IMR-90 (cell line): ENCODE measurements at regions not wholly inside any gene's neighbourhood (a gene's known extent, or its start where the extent isn't known, plus 50 kb on each side); places are given as distances from the start of the nearest gene placed in this dataset.

Source experiments
- ATAC-seq: fragments of 200-7000 bp; cut with Tn5 transposase; 2 replicates; pipeline ENCODE4 v1.9.1; 2020; ENCODE audit warnings: low read depth, mild to moderate bottlenecking, moderate library complexity
- BruUV-seq: library from RNA; stranded (reverse); fragments of 400-500 nt; replicated peaks from 2 replicates; lab custom pipeline; 2021; lab: Mats Ljungman, UMichigan
- CTCF ChIA-PET: fragments of 300-600 bp; formaldehyde crosslinking; extraction: SDS; loops from one replicate; lab custom pipeline; 2021; ENCODE audit warnings: antibody characterized with exemption; lab: Yijun Ruan, JAX
- POLR2A ChIA-PET: fragments of 300-600 bp; sonication (Branson Sonifier 250); formaldehyde crosslinking; loops from one replicate; lab custom pipeline; 2022; ENCODE audit warnings: antibody characterized with exemption; ENCODE audit not compliant: unreplicated experiment; lab: Charles Lee
- DNase-seq: peaks from one replicate; pipeline ENCODE4 v3.0.0; 2013
- H2AFZ ChIP-seq: replicated peaks from 2 replicates; pipeline ENCODE3; 2013; ENCODE audit warnings: low read length, mild to moderate bottlenecking; ENCODE audit not compliant: poor library complexity
- H2AK5ac ChIP-seq: 2 replicates; pipeline ENCODE4 v1.6.1; 2013; ENCODE audit warnings: low read depth, low read length, inconsistent platforms
- H2AK9ac ChIP-seq: replicated peaks from 2 replicates; pipeline ENCODE3; 2013; ENCODE audit warnings: mild to moderate bottlenecking, low read depth, low read length, moderate library complexity; ENCODE audit not compliant: poor library complexity
- H2BK120ac ChIP-seq: 2 replicates; pipeline ENCODE4 v1.6.1; 2013; ENCODE audit warnings: low read depth, low read length, inconsistent platforms
- H2BK15ac ChIP-seq: 3 replicates; pipeline ENCODE4 v1.6.1; 2013; ENCODE audit warnings: low read depth, low read length, inconsistent platforms
- H2BK20ac ChIP-seq: 2 replicates; pipeline ENCODE4 v1.6.1; 2013; ENCODE audit warnings: low read depth, mild to moderate bottlenecking, inconsistent platforms, low read length, moderate library complexity
- H2BK5ac ChIP-seq: 2 replicates; pipeline ENCODE4 v1.6.1; 2013; ENCODE audit warnings: mild to moderate bottlenecking, low read depth, low read length, inconsistent platforms; ENCODE audit not compliant: poor library complexity, severe bottlenecking
- H3K14ac ChIP-seq: replicated peaks from 2 replicates; pipeline ENCODE4 v1.6.1; 2013; ENCODE audit warnings: low read depth, low read length, inconsistent platforms
- H3K18ac ChIP-seq: 2 replicates; pipeline ENCODE4 v1.6.1; 2013; ENCODE audit warnings: low read depth, low read length, control low read depth
- H3K23ac ChIP-seq: 2 replicates; pipeline ENCODE4 v1.6.1; 2013; ENCODE audit warnings: low read depth, low read length, inconsistent platforms
- H3K27ac ChIP-seq: 2 replicates; pipeline ENCODE4 v1.5.1; 2013; ENCODE audit warnings: mild to moderate bottlenecking, control low read depth, low read length; ENCODE audit not compliant: insufficient read depth
- H3K27me3 ChIP-seq: 2 replicates; pipeline ENCODE4 v1.6.1; 2013; ENCODE audit warnings: low read length; ENCODE audit not compliant: control insufficient read depth, insufficient read depth
- H3K36me3 ChIP-seq: 2 replicates; pipeline ENCODE4 v1.6.1; 2013; ENCODE audit warnings: low read length, mixed read lengths; ENCODE audit not compliant: control insufficient read depth, insufficient read depth
- H3K4ac ChIP-seq: 2 replicates; pipeline ENCODE4 v1.6.1; 2013; ENCODE audit warnings: low read depth, low read length, inconsistent platforms
- H3K4me1 ChIP-seq: 2 replicates; pipeline ENCODE4 v1.6.1; 2013; ENCODE audit warnings: low read length, mixed read lengths; ENCODE audit not compliant: control insufficient read depth, insufficient read depth
- H3K4me2 ChIP-seq: 2 replicates; pipeline ENCODE4 v1.6.1; 2013; ENCODE audit warnings: low read depth, mild to moderate bottlenecking, control low read depth, low read length, moderate library complexity
- H3K4me3 ChIP-seq: 2 replicates; pipeline ENCODE4 v1.5.1; 2013; ENCODE audit warnings: low read depth, mild to moderate bottlenecking, control low read depth, low read length, moderate library complexity; ENCODE audit not compliant: insufficient read depth
- H3K56ac ChIP-seq: 2 replicates; pipeline ENCODE4 v1.6.1; 2013; ENCODE audit warnings: low read length, inconsistent platforms; ENCODE audit not compliant: insufficient read depth; ENCODE audit errors: extremely low read depth
- H3K79me1 ChIP-seq, 2 experiments: 2 replicates each; pipeline ENCODE4 v1.6.1; 2013; ENCODE audit warnings: low read length in 2 of 2, inconsistent platforms in 1 of 2, low read depth in 1 of 2
- H3K9ac ChIP-seq: 2 replicates; pipeline ENCODE4 v1.6.1; 2013; ENCODE audit warnings: low read depth, low read length, control low read depth
- H3K9me1 ChIP-seq: 2 replicates; pipeline ENCODE4 v1.6.1; 2013; ENCODE audit warnings: low read length, inconsistent platforms; ENCODE audit not compliant: insufficient read depth
- H3K9me3 ChIP-seq: 2 replicates; pipeline ENCODE4 v1.6.1; 2013; ENCODE audit warnings: low read length; ENCODE audit not compliant: control insufficient read depth, insufficient read depth
- H4K20me1 ChIP-seq: 2 replicates; pipeline ENCODE4 v1.6.1; 2013; ENCODE audit warnings: low read length, inconsistent platforms; ENCODE audit not compliant: insufficient read depth
- H4K5ac ChIP-seq: 2 replicates; pipeline ENCODE4 v1.6.1; 2013; ENCODE audit warnings: mild to moderate bottlenecking, low read depth, low read length, control low read depth
- H4K8ac ChIP-seq, 2 experiments: 2 replicates each; pipeline ENCODE4 v1.6.1; 2013; ENCODE audit warnings: low read depth in 2 of 2, low read length in 2 of 2, control low read depth in 1 of 2, inconsistent platforms in 1 of 2
- H4K91ac ChIP-seq: 2 replicates; pipeline ENCODE4 v1.6.1; 2013; ENCODE audit warnings: low read depth, low read length, inconsistent platforms; ENCODE audit not compliant: insufficient read depth
- BHLHE40 ChIP-seq: fragments of 150-350 bp; IDR thresholded peaks from 2 replicates; pipeline ENCODE4 v1.6.1; 2016; ENCODE audit warnings: mild to moderate bottlenecking, low read depth, low read length
- CEBPB ChIP-seq: IDR thresholded peaks from 2 replicates; pipeline ENCODE4 v1.6.1; 2012; ENCODE audit warnings: low read depth, low read length, improper control_type of control experiment
- CHD1 ChIP-seq: IDR thresholded peaks from 2 replicates; pipeline ENCODE4 v1.6.1; 2012; ENCODE audit warnings: low read depth, low read length, improper control_type of control experiment
- CTCF ChIP-seq: conservative IDR thresholded peaks from 2 replicates; pipeline ENCODE4 v1.5.1; 2012; ENCODE audit warnings: mild to moderate bottlenecking, low read depth, low read length, improper control_type of control experiment
- ELK1 ChIP-seq: fragments of 150-350 bp; IDR thresholded peaks from 2 replicates; pipeline ENCODE4 v1.6.1; 2016; ENCODE audit warnings: low read depth, mild to moderate bottlenecking, low read length, moderate library complexity, borderline replicate concordance
- FOS ChIP-seq: fragments of 150-350 bp; IDR thresholded peaks from 2 replicates; pipeline ENCODE4 v1.6.1; 2016; ENCODE audit warnings: low read depth, low read length
- MAFK ChIP-seq: IDR thresholded peaks from 2 replicates; pipeline ENCODE4 v1.6.1; 2012; ENCODE audit warnings: low read depth, low read length, improper control_type of control experiment
- MAZ ChIP-seq: IDR thresholded peaks from 2 replicates; pipeline ENCODE4 v1.6.1; 2012; ENCODE audit warnings: low read depth, mild to moderate bottlenecking, low read length, improper control_type of control experiment, moderate library complexity, borderline replicate concordance
- MXI1 ChIP-seq: IDR thresholded peaks from 2 replicates; pipeline ENCODE4 v1.6.1; 2012; ENCODE audit warnings: low read depth, mild to moderate bottlenecking, low read length, moderate library complexity, borderline replicate concordance
- NFE2L2 ChIP-seq: fragments of 150-350 bp; IDR thresholded peaks from 2 replicates; pipeline ENCODE4 v1.6.1; 2016; ENCODE audit warnings: low read depth, mild to moderate bottlenecking, low read length
- POLR2A ChIP-seq: IDR thresholded peaks from 2 replicates; pipeline ENCODE4 v1.6.1; 2012; ENCODE audit warnings: mild to moderate bottlenecking, low read depth, low read length
- RAD21 ChIP-seq: IDR thresholded peaks from 2 replicates; pipeline ENCODE4 v1.6.1; 2012; ENCODE audit warnings: low read length, improper control_type of control experiment
- RCOR1 ChIP-seq: IDR thresholded peaks from 2 replicates; pipeline ENCODE4 v1.6.1; 2012; ENCODE audit warnings: mild to moderate bottlenecking, low read length, improper control_type of control experiment; ENCODE audit not compliant: insufficient replicate concordance
- RFX5 ChIP-seq: IDR thresholded peaks from 2 replicates; pipeline ENCODE4 v1.8.0; 2012; ENCODE audit warnings: low read depth, mild to moderate bottlenecking, low read length, moderate library complexity
- SMC3 ChIP-seq: fragments of 150-350 bp; IDR thresholded peaks from 2 replicates; pipeline ENCODE4 v1.6.1; 2016; ENCODE audit warnings: low read depth, mild to moderate bottlenecking, antibody characterized with exemption, low read length, moderate library complexity
- USF2 ChIP-seq: fragments of 150-350 bp; IDR thresholded peaks from 2 replicates; pipeline ENCODE4 v1.6.1; 2017; ENCODE audit warnings: mild to moderate bottlenecking, antibody characterized with exemption, low read length, low read depth
- WGBS, 2 experiments: methylation state at CpG; one replicate each; pipeline versions ENCODE4 v1.1.5 to v1.1.7; 2013; ENCODE audit warnings: missing lambda C conversion rate in 2 of 2; ENCODE audit not compliant: insufficient read length in 1 of 2; ENCODE audit errors: extremely low coverage in 2 of 2; 5-methylcytosine and 5-hydroxymethylcytosine counted together
- dilution Hi-C: fragments of 300-500 bp; cut with HindIII; formaldehyde crosslinking; loops from one replicate; pipeline ENCODE4 v1.14.3; 2018; ENCODE audit warnings: low sequenced_read_pairs; ENCODE audit not compliant: unreplicated experiment
- in situ Hi-C: fragments of 300-500 bp; cut with MboI; formaldehyde crosslinking; loops from 3 replicates; pipeline ENCODE4 v1.14.3; 2019; ENCODE audit warnings: low sequenced_read_pairs, inconsistent platforms, mixed read lengths
- intact Hi-C: fragments of 100-400 bp; cut with micrococcal nuclease; formaldehyde crosslinking; loops from 2 replicates; pipeline ENCODE4 v1.10.0; 2022

GRCh38 chr1:221963742-221964141 is 221.9 kb upstream of the DUSP10 start:
- TF ChIP-seq USF2, result no peak
- no peak for TF ChIP-seq RFX5
- no peak for TF ChIP-seq ELK1
- no peak for TF ChIP-seq MAZ
- TF ChIP-seq BHLHE40, result no peak
- TF ChIP-seq RCOR1, result no peak
- TF ChIP-seq SMC3, result no peak
- TF ChIP-seq CTCF, result no peak
- TF ChIP-seq MAFK, result no peak
- no peak for TF ChIP-seq RAD21
- no peak for TF ChIP-seq NFE2L2
- no peak for TF ChIP-seq MXI1
- no peak for TF ChIP-seq POLR2A
- TF ChIP-seq FOS, result no peak
- no peak for TF ChIP-seq CHD1
- no peak for TF ChIP-seq CEBPB
- Histone ChIP-seq H3K9ac (no peak overlapping the region), H2BK20ac (0 out of 2 replicates have a peak overlapping the region, but pooled peaks have one; percentile 21), H4K5ac (no peak overlapping the region), H3K18ac (no peak overlapping the region), H2BK5ac (no peak overlapping the region), H3K4me1 (peaks cover 11% of the 10 kb centered on the region), H2AFZ (no peak overlapping the region), H3K27me3 (no peaks in the 10 kb centered on the region), H2BK15ac (no peak overlapping the region), H3K4me2 (no peak overlapping the region), H3K4ac (no peak overlapping the region; the same call in 1 of the 2 replicates), H4K8ac (0 out of 4 replicates have a peak overlapping the region, but pooled peaks of 1 of the 2 experiments have one; percentile 40), H3K9me3 (no peaks in the 10 kb centered on the region), H2AK5ac (no peak overlapping the region), H3K14ac (no peak overlapping the region), H3K23ac (no peak overlapping the region), H4K91ac (no peak overlapping the region), H3K9me1 (peaks cover 8% of the 10 kb centered on the region; the same call in 1 of the 2 replicates), H2BK120ac (peak overlapping the region; percentile 35), H2AK9ac (no peak overlapping the region), H3K36me3 (no peaks in the 10 kb centered on the region), H3K27ac (no peak overlapping the region), H3K79me1 (no peaks in the 10 kb centered on the region), H4K20me1 (no peaks in the 10 kb centered on the region), H3K56ac (no peak overlapping the region), H3K4me3 (no peak overlapping the region)
- intact Hi-C loops (no loop called here), in situ Hi-C loops (no loop called here), dilution Hi-C loops (no loop called here)
- ChIA-PET POLR2A (no interaction called here), CTCF (no interaction called here)
- DNase-seq (no peak), ATAC-seq (no peak)
- no TSS peak for BruUV-seq
- no CpG with 5 or more reads among the region's 1 CpG for WGBS, 2 experiments
